Fibroblast of gingiva (primary cell): ENCODE measurements at regions not wholly inside any gene's neighbourhood (a gene's known extent, or its start where the extent isn't known, plus 50 kb on each side); places are given as distances from the start of the nearest gene placed in this dataset.
"Not testable (repeated sequence)": the region's sequence is repeated elsewhere in the genome, so short reads cannot be mapped to it uniquely, and the experiment has no call there.

Source experiments
- DNase-seq: peaks from one replicate; pipeline ENCODE4 v3.0.0-alpha.2; 2011; ENCODE audit warnings: low read depth

- DNase-seq = no peak
These were observed 50.6 kb upstream of the SLC44A3 start for GRCh38 chr1:94769551-94769950.

GRCh38 chr1:94768036-94768435 lies 52.1 kb upstream of the SLC44A3 start:
- no peak for DNase-seq

- DNase-seq = peak; percentile 31
These were observed 54.2 kb upstream of the SLC44A3 start for GRCh38 chr1:94765958-94766357.

GRCh38 chr1:94759188-94759587 lies 61.0 kb upstream of the SLC44A3 start:
- DNase-seq = no peak

GRCh38 chr1:94757931-94758330 lies 62.2 kb upstream of the SLC44A3 start:
- peak; percentile 82 for DNase-seq

- peak; percentile 96 for DNase-seq
These were observed 64.5 kb upstream of the SLC44A3 start for GRCh38 chr1:94755675-94756074.

GRCh38 chr1:94755016-94755415 lies 65.1 kb upstream of the SLC44A3 start:
- DNase-seq = not testable (repeated sequence)

GRCh38 chr1:94754570-94754969 lies 65.6 kb upstream of the SLC44A3 start:
- DNase-seq = no peak

GRCh38 chr1:94754095-94754494 lies 66.1 kb upstream of the SLC44A3 start:
- DNase-seq = no peak

- DNase-seq = no peak
These were observed 66.8 kb upstream of the SLC44A3 start for GRCh38 chr1:94753171-94753972.

- not testable (repeated sequence) for DNase-seq
These were observed 68.7 kb upstream of the SLC44A3 start for GRCh38 chr1:94751483-94751882.

GRCh38 chr1:94746635-94747525 lies 73.3 kb upstream of the SLC44A3 start:
- DNase-seq = peak; percentile 72

- DNase-seq = no peak
These were observed 74.4 kb upstream of the SLC44A3 start for GRCh38 chr1:94745742-94746141.

GRCh38 chr1:94743862-94744261 lies 76.3 kb upstream of the SLC44A3 start:
- DNase-seq = peak; percentile 65

GRCh38 chr1:94741996-94742395 lies 78.2 kb upstream of the SLC44A3 start:
- no peak for DNase-seq

- DNase-seq = no peak
These were observed 78.6 kb upstream of the SLC44A3 start for GRCh38 chr1:94741510-94741909.

GRCh38 chr1:94739521-94740061 lies 80.6 kb upstream of the SLC44A3 start:
- DNase-seq = peak; percentile 96

- DNase-seq = no peak
These were observed 81.8 kb upstream of the SLC44A3 start for GRCh38 chr1:94738371-94738770.

- DNase-seq = peak; percentile 59
These were observed 82.8 kb upstream of the SLC44A3 start for GRCh38 chr1:94737124-94737998.

GRCh38 chr1:94736549-94736948 lies 83.6 kb upstream of the SLC44A3 start:
- no peak for DNase-seq

- no peak for DNase-seq
These were observed 84.1 kb upstream of the SLC44A3 start for GRCh38 chr1:94736073-94736472.
